Kidney glomerular epithelial cell (primary cell): ENCODE measurements at regions not wholly inside any gene's neighbourhood (a gene's known extent, or its start where the extent isn't known, plus 50 kb on each side); places are given as distances from the start of the nearest gene placed in this dataset.
A peak's percentile ranks its signal among the peaks of the same experiment; 100 is the strongest.
"Not testable (repeated sequence)": the region's sequence is repeated elsewhere in the genome, so short reads cannot be mapped to it uniquely, and the experiment has no call there.

Experiments used
- DNase-seq: peaks from one replicate; lab custom pipeline; 2025; lab: John Stamatoyannopoulos, UW

- DNase-seq, result no peak
Observed at GRCh38 chr4:84126061-84126787, 372.9 kb downstream of the NKX6-1 start.

- no peak for DNase-seq
Observed at GRCh38 chr4:84110040-84110439, 389.1 kb downstream of the NKX6-1 start.

- not testable (repeated sequence) for DNase-seq
Observed at GRCh38 chr4:84101653-84102625, 397.2 kb downstream of the NKX6-1 start.

- DNase-seq, result no peak
Observed at GRCh38 chr4:84100071-84100470, 399.0 kb downstream of the NKX6-1 start.

GRCh38 chr4:84099599-84099998 is 399.5 kb downstream of the NKX6-1 start:
- DNase-seq, result peak; percentile 9

GRCh38 chr4:84091266-84091665 is 407.8 kb downstream of the NKX6-1 start:
- DNase-seq, result no peak

- no peak for DNase-seq
Observed at GRCh38 chr4:84089652-84090437, 409.2 kb downstream of the NKX6-1 start.

- no peak for DNase-seq
Observed at GRCh38 chr4:84085986-84086385, 413.1 kb downstream of the NKX6-1 start.

GRCh38 chr4:84070289-84070688 is 428.8 kb downstream of the NKX6-1 start:
- DNase-seq, result no peak

GRCh38 chr4:84063619-84064018 is 435.5 kb downstream of the NKX6-1 start:
- DNase-seq, result no peak

- DNase-seq, result no peak
Observed at GRCh38 chr4:84058201-84058600, 440.9 kb downstream of the NKX6-1 start.

- DNase-seq, result no peak
Observed at GRCh38 chr4:84051639-84052038, 447.5 kb downstream of the NKX6-1 start.

GRCh38 chr4:84051089-84051488 is 448.0 kb downstream of the NKX6-1 start:
- no peak for DNase-seq

GRCh38 chr4:84050015-84050414 is 449.1 kb downstream of the NKX6-1 start:
- DNase-seq, result no peak

- DNase-seq, result no peak
Observed at GRCh38 chr4:84046551-84046950, 452.5 kb downstream of the NKX6-1 start.

- DNase-seq, result no peak
Observed at GRCh38 chr4:84041426-84041825, 457.7 kb downstream of the NKX6-1 start.

- DNase-seq, result no peak
Observed at GRCh38 chr4:84035568-84035967, 463.5 kb downstream of the NKX6-1 start.

GRCh38 chr4:84032372-84032771 is 466.7 kb downstream of the NKX6-1 start:
- no peak for DNase-seq

GRCh38 chr4:84031401-84031800 is 467.7 kb downstream of the NKX6-1 start:
- no peak for DNase-seq

- no peak for DNase-seq
Observed at GRCh38 chr4:84028340-84028739, 470.8 kb downstream of the NKX6-1 start.

GRCh38 chr4:84024405-84024804 is 474.7 kb downstream of the NKX6-1 start:
- no peak for DNase-seq

GRCh38 chr4:84022564-84022963 is 476.5 kb downstream of the NKX6-1 start:
- no peak for DNase-seq
